Endodermal cell (in vitro differentiated cells): ENCODE measurements at regions not wholly inside any gene's neighbourhood (a gene's known extent, or its start where the extent isn't known, plus 50 kb on each side); places are given as distances from the start of the nearest gene placed in this dataset.

ENCODE experiments used
- DNase-seq: peaks from one replicate; pipeline ENCODE4 v3.0.0-alpha.2; 2017
- H3K27ac ChIP-seq: 2 replicates; pipeline ENCODE4 v1.5.1; 2013; ENCODE audit warnings: mild to moderate bottlenecking, low read depth, low read length, moderate library complexity
- H3K27me3 ChIP-seq: 2 replicates; pipeline ENCODE4 v1.6.1; 2013; ENCODE audit warnings: mild to moderate bottlenecking, low read length, moderate library complexity; ENCODE audit not compliant: insufficient read depth, control insufficient read depth, poor library complexity, severe bottlenecking
- H3K36me3 ChIP-seq: 2 replicates; pipeline ENCODE4 v1.7.0; 2013; ENCODE audit warnings: mild to moderate bottlenecking, low read length, moderate library complexity; ENCODE audit not compliant: control insufficient read depth, insufficient read depth
- H3K4me1 ChIP-seq: one replicate; pipeline ENCODE4 v1.7.0; 2013; ENCODE audit warnings: low read length; ENCODE audit not compliant: control insufficient read depth, insufficient read depth
- H3K4me3 ChIP-seq: 2 replicates; pipeline ENCODE4 v1.5.1; 2013; ENCODE audit warnings: mild to moderate bottlenecking, low read length, moderate library complexity
- H3K9ac ChIP-seq: 2 replicates; pipeline ENCODE4 v1.6.1; 2013; ENCODE audit warnings: mild to moderate bottlenecking, low read length, moderate library complexity; ENCODE audit not compliant: poor library complexity, severe bottlenecking; ENCODE audit errors: extremely low read depth
- H3K9me3 ChIP-seq: 2 replicates; pipeline ENCODE4 v1.6.1; 2013; ENCODE audit warnings: mild to moderate bottlenecking, low read length, moderate library complexity; ENCODE audit not compliant: control insufficient read depth
- H3K27ac Mint-ChIP-seq: 2 replicates; pipeline ENCODE4 v1.8.0; 2020; ENCODE audit warnings: mixed read lengths
- H3K27me3 Mint-ChIP-seq: 2 replicates; pipeline ENCODE4 v1.8.0; 2021; ENCODE audit warnings: mild to moderate bottlenecking, mixed read lengths; ENCODE audit not compliant: insufficient read depth
- H3K36me3 Mint-ChIP-seq: 2 replicates; pipeline ENCODE4 v1.8.0; 2020; ENCODE audit warnings: low read depth, mixed read lengths
- H3K4me1 Mint-ChIP-seq: 2 replicates; pipeline ENCODE4 v1.8.0; 2020; ENCODE audit warnings: mixed read lengths
- H3K4me3 Mint-ChIP-seq: 2 replicates; pipeline ENCODE4 v1.8.0; 2020; ENCODE audit warnings: mild to moderate bottlenecking, moderate library complexity, mixed read lengths
- H3K9me3 Mint-ChIP-seq: 2 replicates; pipeline ENCODE4 v1.8.0; 2020; ENCODE audit warnings: mild to moderate bottlenecking, mixed read lengths
- CTCF ChIP-seq: fragments of 200-600 bp; sonication (generic); conservative IDR thresholded peaks from 2 replicates; pipeline ENCODE4 v1.5.0; 2021; ENCODE audit warnings: antibody characterized with exemption, mild to moderate bottlenecking
- WGBS, 2 experiments: methylation state at CpG; one replicate each; pipeline versions ENCODE4 v1.1.5 to v1.1.7; 2013; ENCODE audit warnings: missing lambda C conversion rate in 2 of 2, mixed read lengths in 1 of 2; ENCODE audit not compliant: insufficient coverage in 1 of 2, insufficient read length in 1 of 2; 5-methylcytosine and 5-hydroxymethylcytosine counted together

- no peaks in the 10 kb centered on the region for H3K36me3 ChIP-seq
- 88 to 95% methylated on average over 4 to 6 of the region's 6 CpGs for WGBS, 2 experiments
- Mint-ChIP-seq H3K36me3 (no peaks in the 10 kb centered on the region), H3K4me3 (no peak overlapping the region), H3K4me1 (no peaks in the 10 kb centered on the region), H3K9me3 (peaks cover 20% of the 10 kb centered on the region), H3K27ac (no peak overlapping the region), H3K27me3 (peaks cover 7% of the 10 kb centered on the region)
- no peak overlapping the region for H3K27ac ChIP-seq
- DNase-seq = no peak
- no peak overlapping the region for H3K4me3 ChIP-seq
- no peaks in the 10 kb centered on the region for H3K9me3 ChIP-seq
- no peaks in the 10 kb centered on the region for H3K4me1 ChIP-seq
- H3K27me3 ChIP-seq = no peaks in the 10 kb centered on the region
- no peak for TF ChIP-seq CTCF
- H3K9ac ChIP-seq = no peak overlapping the region
These were observed 346.6 kb downstream of the IRS2 start for GRCh38 chr13:109439813-109440212.

- Histone ChIP-seq H3K9ac (no peak overlapping the region), H3K4me3 (no peak overlapping the region), H3K27me3 (no peaks in the 10 kb centered on the region), H3K9me3 (peaks cover 16% of the 10 kb centered on the region), H3K36me3 (no peaks in the 10 kb centered on the region), H3K27ac (no peak overlapping the region), H3K4me1 (no peaks in the 10 kb centered on the region)
- 80 to 93% methylated on average over 1 to 2 of the region's 2 CpGs for WGBS, 2 experiments
- DNase-seq = no peak
- H3K27ac Mint-ChIP-seq = no peak overlapping the region
- H3K4me3 Mint-ChIP-seq = no peak overlapping the region
- H3K9me3 Mint-ChIP-seq = peaks cover 23% of the 10 kb centered on the region
- H3K4me1 Mint-ChIP-seq = no peaks in the 10 kb centered on the region
- TF ChIP-seq CTCF = no peak
- peaks cover 5% of the 10 kb centered on the region for H3K27me3 Mint-ChIP-seq
- H3K36me3 Mint-ChIP-seq = no peaks in the 10 kb centered on the region
These were observed 349.5 kb downstream of the IRS2 start for GRCh38 chr13:109436841-109437240.

- H3K27me3 ChIP-seq = no peaks in the 10 kb centered on the region
- no peak overlapping the region for H3K27ac ChIP-seq
- H3K4me1 ChIP-seq = no peaks in the 10 kb centered on the region
- Mint-ChIP-seq H3K4me1 (no peaks in the 10 kb centered on the region), H3K27ac (no peak overlapping the region), H3K36me3 (no peaks in the 10 kb centered on the region), H3K9me3 (peaks cover 27% of the 10 kb centered on the region), H3K27me3 (peaks cover 5% of the 10 kb centered on the region), H3K4me3 (no peak overlapping the region)
- H3K36me3 ChIP-seq = no peaks in the 10 kb centered on the region
- H3K9me3 ChIP-seq = peaks cover 18% of the 10 kb centered on the region
- 86 to 93% methylated on average over 6 to 7 of the region's 7 CpGs for WGBS, 2 experiments
- DNase-seq = no peak
- no peak overlapping the region for H3K4me3 ChIP-seq
- H3K9ac ChIP-seq = no peak overlapping the region
- no peak for TF ChIP-seq CTCF
These were observed 350.2 kb downstream of the IRS2 start for GRCh38 chr13:109436055-109436622.
